ENCODE measurements at regions not wholly inside any gene's neighbourhood (a gene's known extent, or its start where the extent isn't known, plus 50 kb on each side); places are given as distances from the start of the nearest gene placed in this dataset.
"Not testable (repeated sequence)": the region's sequence is repeated elsewhere in the genome, so short reads cannot be mapped to it uniquely, and the experiment has no call there.

- DNase-seq (ENCODE audit: low read depth in 3 of 3) = no peak
These were observed 506.0 kb downstream of the BRINP3 start for GRCh38 chr1:189971656-189972055.

DNA sequence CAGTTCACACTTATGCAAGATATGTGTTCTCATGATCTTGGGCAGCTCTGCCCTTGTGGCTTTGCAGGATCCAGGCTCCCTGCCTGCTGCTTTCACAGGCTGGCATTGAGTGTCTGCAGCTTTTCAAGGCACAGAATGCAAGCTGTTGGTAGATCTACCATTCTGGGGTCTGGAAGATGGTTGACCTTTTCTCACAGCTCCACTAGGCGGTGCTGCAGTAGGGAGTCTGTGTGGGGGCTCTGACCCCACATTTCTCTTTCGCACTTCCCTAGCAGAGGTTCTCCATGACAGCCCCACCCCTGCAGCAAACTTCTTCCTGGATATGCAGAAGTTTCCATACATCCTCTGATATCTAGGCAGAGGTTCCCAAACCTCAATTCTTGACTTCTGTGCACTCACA is 500.5 kb downstream of the BRINP3 start:
- DNase-seq (ENCODE audit: low read depth in 3 of 3) = no peak

DNA sequence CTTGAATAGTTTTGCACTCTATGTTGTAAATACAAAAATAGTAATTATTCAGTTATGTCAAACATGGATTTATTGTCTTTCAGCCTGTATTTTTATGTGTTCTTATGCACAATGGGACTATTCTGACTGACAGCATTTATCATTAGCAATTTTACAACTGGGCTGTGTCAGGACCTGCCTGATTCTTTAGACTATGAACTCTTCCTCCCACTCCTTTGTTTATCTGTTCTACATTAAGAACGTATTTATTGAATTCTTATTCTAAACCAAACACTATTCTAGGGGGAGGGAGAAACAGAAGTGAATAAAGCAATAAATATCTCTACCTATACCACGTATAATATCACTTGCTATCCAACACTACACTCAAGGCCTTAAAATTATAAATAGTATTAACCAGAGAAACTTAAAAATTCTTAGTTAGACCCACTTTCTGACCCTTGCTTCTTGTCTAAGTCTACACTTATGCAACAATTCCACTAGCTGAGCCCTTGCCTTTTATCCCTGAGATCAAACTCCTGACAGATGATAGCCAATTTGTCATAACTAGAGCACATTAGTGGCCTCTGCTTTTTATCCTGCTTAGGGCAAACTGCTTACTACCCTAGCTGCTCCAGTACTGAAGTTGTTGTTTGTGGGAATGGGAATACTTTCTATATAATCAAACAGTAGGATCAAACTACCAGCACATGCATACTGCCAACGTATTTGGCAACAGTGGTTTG is 494.3 kb downstream of the BRINP3 start:
- no peak for DNase-seq (ENCODE audit: low read depth in 3 of 3)

GRCh38 chr1:189986516-189986915 is 491.1 kb downstream of the BRINP3 start:
- no peak for DNase-seq (ENCODE audit: low read depth in 3 of 3)

GRCh38 chr1:189987509-189987908 is 490.2 kb downstream of the BRINP3 start:
- no peak for DNase-seq (ENCODE audit: low read depth in 3 of 3)

- no peak for DNase-seq (ENCODE audit: low read depth in 3 of 3)
These were observed 484.8 kb downstream of the BRINP3 start for GRCh38 chr1:189992856-189993255.

GRCh38 chr1:190000365-190000872 is 477.2 kb downstream of the BRINP3 start:
- no peak for DNase-seq (ENCODE audit: low read depth in 3 of 3)

- no peak for DNase-seq (ENCODE audit: low read depth in 3 of 3)
These were observed 476.5 kb downstream of the BRINP3 start for GRCh38 chr1:190001187-190001586.

- no peak for DNase-seq (ENCODE audit: low read depth in 3 of 3)
These were observed 474.3 kb downstream of the BRINP3 start for GRCh38 chr1:190003376-190003775.

DNA sequence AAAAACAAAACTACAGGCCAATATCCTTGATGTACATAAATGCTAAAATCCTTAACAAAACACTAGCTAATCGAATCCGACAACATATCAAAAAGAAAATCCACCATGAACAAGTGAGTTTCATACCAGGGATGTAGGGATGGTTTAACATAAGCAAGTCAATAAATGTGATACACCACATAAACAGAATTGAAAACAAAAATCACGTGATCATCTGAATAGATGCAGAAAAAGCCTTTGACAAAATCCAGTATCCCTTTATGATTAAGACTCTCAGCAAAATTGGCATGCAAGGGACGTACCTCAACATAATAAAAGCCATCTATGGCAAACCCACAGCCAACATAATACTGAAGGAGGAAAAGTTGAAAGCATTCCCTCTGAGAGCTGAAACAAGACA is 466.1 kb downstream of the BRINP3 start:
- DNase-seq (ENCODE audit: low read depth in 3 of 3) = no peak

GRCh38 chr1:190019151-190019550 is 458.5 kb downstream of the BRINP3 start:
- not testable (repeated sequence) for DNase-seq (ENCODE audit: low read depth in 3 of 3)

- DNase-seq (ENCODE audit: low read depth in 3 of 3) = no peak
These were observed 457.9 kb downstream of the BRINP3 start for GRCh38 chr1:190019717-190020116.

GRCh38 chr1:190022709-190023108 is 455.0 kb downstream of the BRINP3 start:
- DNase-seq (ENCODE audit: low read depth in 3 of 3) = no peak

- DNase-seq (ENCODE audit: low read depth in 3 of 3) = no peak
These were observed 448.2 kb downstream of the BRINP3 start for GRCh38 chr1:190029441-190029840.

DNA sequence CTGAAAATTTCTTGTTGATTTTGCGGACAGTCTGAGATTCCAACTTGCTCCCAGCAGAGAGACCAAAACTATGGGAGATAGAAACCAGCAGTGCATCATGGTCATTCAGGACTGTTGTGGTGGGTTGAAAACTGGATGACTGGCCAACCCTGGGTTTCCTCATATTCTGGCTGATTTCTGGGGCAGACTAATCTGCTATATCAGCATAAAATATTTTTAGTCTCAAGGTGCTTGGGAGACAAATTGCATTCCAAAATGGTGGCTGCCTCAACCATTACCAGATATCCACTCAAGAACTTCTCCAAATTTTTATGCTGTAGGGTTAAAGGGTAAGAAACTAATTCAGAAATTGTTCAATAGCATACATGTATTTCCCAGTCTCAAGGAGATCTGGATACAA is 434.0 kb downstream of the BRINP3 start:
- DNase-seq (ENCODE audit: low read depth in 3 of 3) = no peak

- no peak for DNase-seq (ENCODE audit: low read depth in 3 of 3)
These were observed 431.4 kb downstream of the BRINP3 start for GRCh38 chr1:190046231-190046630.

Data from stimulated activated CD4-positive, alpha-beta T cell treated with anti-CD3 and anti-CD28 coated beads, TNF-alpha, amount 100 ng/mL, for 48 hours (primary cell).